Spinal cord (tissue), 9 donors: ENCODE measurements at regions not wholly inside any gene's neighbourhood (a gene's known extent, or its start where the extent isn't known, plus 50 kb on each side); places are given as distances from the start of the nearest gene placed in this dataset.

Source experiments
- DNase-seq, 6 donors: peaks; one replicate each; pipeline versions ENCODE4 v3.0.0 to v3.0.0-alpha.2; 2013 to 2015; ENCODE audit warnings: low spot score in 6 of 6, low read depth in 4 of 6
- H3K27ac ChIP-seq: one replicate; pipeline ENCODE4 v1.5.1; 2013; ENCODE audit warnings: low read depth, low read length, control low read depth
- H3K27me3 ChIP-seq: one replicate; pipeline ENCODE4 v1.6.1; 2013; ENCODE audit warnings: low read length; ENCODE audit not compliant: control insufficient read depth, insufficient read depth
- H3K36me3 ChIP-seq: one replicate; pipeline ENCODE4 v1.6.1; 2013; ENCODE audit warnings: low read length; ENCODE audit not compliant: control insufficient read depth, insufficient read depth
- H3K4me1 ChIP-seq: one replicate; pipeline ENCODE4 v1.6.1; 2013; ENCODE audit warnings: low read length; ENCODE audit not compliant: control insufficient read depth, insufficient read depth
- H3K4me3 ChIP-seq: one replicate; pipeline ENCODE4 v1.5.1; 2013; ENCODE audit warnings: low read depth, low read length, control low read depth
- H3K9me3 ChIP-seq: one replicate; pipeline ENCODE4 v1.6.1; 2013; ENCODE audit warnings: low read length; ENCODE audit not compliant: control insufficient read depth, insufficient read depth
- WGBS: methylation state at CpG from one replicate; pipeline ENCODE4 v1.1.5; 2013; ENCODE audit warnings: missing lambda C conversion rate; ENCODE audit not compliant: insufficient coverage; 5-methylcytosine and 5-hydroxymethylcytosine counted together
- donor health status: healthy.

DNA sequence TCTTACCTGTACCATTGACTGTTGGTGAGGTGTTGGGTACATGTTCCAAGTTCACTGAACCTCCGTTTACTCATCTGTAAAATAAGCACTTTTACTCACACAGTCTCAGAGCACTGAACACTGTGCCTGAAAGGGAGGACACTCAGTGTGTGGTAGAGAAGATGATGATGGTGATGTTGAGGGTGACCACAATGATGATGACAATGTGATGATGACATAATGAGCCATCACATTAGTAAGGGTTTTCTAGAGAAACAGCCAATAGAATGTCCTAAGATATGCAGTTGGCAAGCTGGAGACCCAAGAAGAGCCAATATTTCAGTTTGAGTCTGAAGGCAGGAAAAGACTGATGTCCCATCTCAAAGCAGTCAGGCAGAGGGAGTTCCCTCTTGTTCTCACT lies 315.4 kb upstream of the IGFBP7 start:
- no peaks in the 10 kb centered on the region for H3K36me3 ChIP-seq
- H3K27me3 ChIP-seq, result no peaks in the 10 kb centered on the region
- no peak for DNase-seq
- H3K4me1 ChIP-seq, result peaks cover 2% of the 10 kb centered on the region
- WGBS, result no CpG with 5 or more reads among the region's 1 CpG
- H3K27ac ChIP-seq, result no peak overlapping the region
- peaks cover 3% of the 10 kb centered on the region for H3K9me3 ChIP-seq
- no peak overlapping the region for H3K4me3 ChIP-seq

DNA sequence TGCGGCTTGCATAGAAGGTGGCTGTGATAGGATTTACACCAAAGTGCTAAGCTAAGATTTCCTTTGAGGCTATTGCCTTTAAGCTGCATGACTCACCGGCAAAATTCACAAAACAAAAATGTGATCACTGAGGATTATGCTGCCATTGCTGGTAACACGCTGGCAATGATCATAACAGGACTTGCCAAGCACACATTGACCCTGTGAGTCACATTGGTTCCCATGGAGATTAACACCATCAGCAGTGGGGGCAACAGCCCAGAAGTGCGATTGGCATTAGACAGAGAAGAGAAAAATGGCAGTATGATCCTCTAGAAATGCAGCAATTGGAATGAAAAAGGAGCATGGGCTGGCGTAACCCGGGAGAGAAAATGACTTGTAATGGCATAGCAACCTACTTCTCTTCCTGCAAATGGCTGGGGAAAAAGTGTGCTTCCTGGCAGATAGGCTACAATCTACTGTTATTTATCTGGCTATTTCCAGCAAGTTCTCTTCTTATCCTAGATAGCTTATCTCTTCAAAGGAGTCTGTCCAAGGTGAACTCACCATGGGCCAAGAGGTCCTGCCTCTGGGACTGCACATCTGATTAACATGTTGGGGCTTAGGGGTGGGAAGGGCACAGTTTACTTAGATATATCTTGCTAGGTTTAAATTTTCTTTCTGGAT lies 314.2 kb upstream of the IGFBP7 start:
- no peak overlapping the region for H3K4me3 ChIP-seq
- peaks cover 3% of the 10 kb centered on the region for H3K9me3 ChIP-seq
- 54% methylated on average over 6 of the region's 6 CpGs for WGBS
- H3K4me1 ChIP-seq, result peaks cover 2% of the 10 kb centered on the region
- DNase-seq, result peak in 3 of 6 donors; percentile 32 to 82 (median 74)
- no peaks in the 10 kb centered on the region for H3K27me3 ChIP-seq
- H3K27ac ChIP-seq, result no peak overlapping the region
- H3K36me3 ChIP-seq, result no peaks in the 10 kb centered on the region

DNA sequence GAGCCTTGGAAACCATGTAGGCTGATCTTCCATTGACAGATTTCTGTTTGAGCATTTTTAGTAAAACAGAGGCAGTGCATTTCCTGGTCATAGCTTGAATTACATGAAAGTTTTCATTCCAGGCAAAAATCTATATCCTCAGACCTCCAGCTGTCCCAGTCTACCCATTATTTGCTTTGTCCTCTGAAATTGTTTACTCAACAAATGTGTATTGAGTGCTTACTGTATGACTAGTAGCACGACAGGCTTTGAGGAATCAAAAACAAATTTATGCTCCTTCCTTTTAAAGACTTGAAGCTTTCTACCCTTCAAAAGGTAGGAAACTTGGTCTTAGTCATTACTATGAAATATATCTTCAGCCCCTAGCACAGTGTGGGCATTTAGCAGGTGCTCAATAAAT lies 307.9 kb upstream of the IGFBP7 start:
- no peaks in the 10 kb centered on the region for H3K27me3 ChIP-seq
- H3K36me3 ChIP-seq, result no peaks in the 10 kb centered on the region
- WGBS, result no CpG with 5 or more reads among the region's 1 CpG
- H3K4me1 ChIP-seq, result no peaks in the 10 kb centered on the region
- peaks cover 3% of the 10 kb centered on the region for H3K9me3 ChIP-seq
- no peak for DNase-seq
- H3K27ac ChIP-seq, result no peak overlapping the region
- H3K4me3 ChIP-seq, result no peak overlapping the region

DNA sequence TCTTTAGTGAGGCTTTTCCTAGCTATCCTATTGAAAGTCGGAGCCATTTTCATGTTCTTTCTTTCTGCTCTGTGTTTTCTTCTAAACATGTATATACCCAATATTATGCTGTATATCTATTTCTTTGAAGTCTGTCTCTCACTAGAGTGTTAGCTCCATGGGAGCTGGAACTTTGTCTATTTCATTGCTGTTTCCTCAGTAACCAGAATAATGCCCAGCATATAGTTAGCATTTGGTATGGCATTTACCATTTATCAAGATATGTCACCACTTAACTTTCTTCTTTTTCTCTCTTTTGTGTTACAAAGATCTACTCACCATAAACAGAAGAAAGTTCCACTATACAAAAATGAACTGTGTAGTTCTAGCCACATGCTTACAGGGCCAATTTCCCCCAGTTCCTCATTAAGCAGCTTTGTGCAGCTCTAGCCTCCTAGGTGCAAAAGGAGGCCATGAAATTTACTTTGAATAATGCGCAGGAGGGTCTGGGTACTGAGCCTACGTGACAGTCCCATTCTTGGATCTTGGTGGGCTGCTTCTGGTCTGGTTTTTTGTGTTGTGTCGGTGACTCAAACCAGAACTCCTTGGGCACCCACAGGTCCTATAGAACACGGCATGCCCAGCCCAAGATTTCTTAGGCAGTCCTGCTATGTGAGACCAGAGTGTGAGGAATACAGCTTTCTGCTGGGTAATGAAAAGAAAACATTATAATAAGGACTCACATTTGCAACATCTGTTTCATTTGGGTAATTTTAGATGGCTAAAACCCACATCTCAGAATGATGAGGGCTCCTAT lies 302.3 kb upstream of the IGFBP7 start:
- Histone ChIP-seq H3K36me3 (no peaks in the 10 kb centered on the region), H3K27me3 (no peaks in the 10 kb centered on the region), H3K4me3 (no peak overlapping the region), H3K27ac (no peak overlapping the region), H3K9me3 (no peaks in the 10 kb centered on the region), H3K4me1 (no peaks in the 10 kb centered on the region)
- no CpG with 5 or more reads among the region's 5 CpGs for WGBS
- peak in 1 of 6 donors; percentile 73 for DNase-seq

DNA sequence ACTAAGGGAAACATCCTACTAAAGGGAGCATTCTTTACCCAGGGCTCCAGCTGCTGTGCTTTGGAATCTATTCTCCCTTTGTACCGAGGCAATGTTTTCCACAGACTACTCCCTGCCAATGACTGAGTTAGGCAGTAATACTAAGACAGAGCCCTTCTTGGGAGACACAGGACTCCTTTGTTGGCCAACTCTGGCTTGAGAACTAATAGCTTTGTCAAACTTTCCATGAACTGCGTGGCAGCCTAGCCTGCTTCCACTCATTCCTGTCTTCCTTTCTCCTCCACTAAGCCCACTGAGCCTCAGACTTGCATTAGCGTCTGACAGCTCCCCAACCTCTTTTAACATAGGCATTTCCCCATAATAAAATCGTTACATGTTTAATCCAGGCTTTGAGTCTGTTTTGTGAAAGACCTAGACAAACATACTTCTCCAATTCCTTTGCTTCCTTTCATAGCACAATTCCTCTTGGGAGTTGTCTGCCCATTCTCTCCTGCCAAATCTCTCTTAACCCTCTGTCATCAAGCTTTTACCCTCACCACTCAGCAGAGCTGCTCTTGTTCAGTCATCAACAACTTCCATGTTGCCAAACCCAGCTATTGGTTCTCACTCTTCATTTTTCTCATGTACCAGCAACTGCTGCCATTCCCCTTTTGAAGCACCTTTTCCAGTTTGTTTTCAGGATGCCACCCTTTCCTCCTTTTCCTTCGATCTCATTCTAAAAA lies 300.3 kb upstream of the IGFBP7 start:
- no peaks in the 10 kb centered on the region for H3K9me3 ChIP-seq
- no peaks in the 10 kb centered on the region for H3K27me3 ChIP-seq
- no peaks in the 10 kb centered on the region for H3K36me3 ChIP-seq
- H3K27ac ChIP-seq, result peak overlapping the region; percentile 84
- H3K4me3 ChIP-seq, result no peak overlapping the region
- DNase-seq, result peak in 4 of 6 donors; percentile 31 to 83 (median 48)
- H3K4me1 ChIP-seq, result no peaks in the 10 kb centered on the region
- WGBS, result 53% methylated on average over 5 of the region's 5 CpGs

DNA sequence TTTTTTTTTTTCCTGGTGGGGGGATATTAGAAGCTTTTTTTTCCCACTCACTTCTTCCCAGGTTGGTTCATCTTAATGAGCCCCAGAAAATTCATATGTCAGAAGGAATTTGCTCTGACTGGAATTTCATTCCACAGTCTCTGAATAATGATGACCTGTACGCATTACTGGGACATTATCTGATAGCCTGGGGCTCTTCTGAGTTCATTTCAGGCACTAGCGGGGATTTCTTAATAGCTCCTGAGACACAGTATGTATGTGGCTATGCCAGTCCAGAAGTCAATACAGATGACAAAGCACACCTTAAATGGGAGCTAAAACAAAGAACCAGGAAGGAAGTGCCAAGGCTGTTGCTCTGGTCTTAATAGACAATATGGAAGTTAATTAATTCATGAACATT lies 295.2 kb upstream of the IGFBP7 start:
- Histone ChIP-seq H3K27ac (no peak overlapping the region), H3K27me3 (no peaks in the 10 kb centered on the region), H3K4me3 (no peak overlapping the region), H3K4me1 (no peaks in the 10 kb centered on the region), H3K9me3 (no peaks in the 10 kb centered on the region), H3K36me3 (no peaks in the 10 kb centered on the region)
- 67% methylated on average over 2 of the region's 2 CpGs for WGBS
- no peak for DNase-seq

DNA sequence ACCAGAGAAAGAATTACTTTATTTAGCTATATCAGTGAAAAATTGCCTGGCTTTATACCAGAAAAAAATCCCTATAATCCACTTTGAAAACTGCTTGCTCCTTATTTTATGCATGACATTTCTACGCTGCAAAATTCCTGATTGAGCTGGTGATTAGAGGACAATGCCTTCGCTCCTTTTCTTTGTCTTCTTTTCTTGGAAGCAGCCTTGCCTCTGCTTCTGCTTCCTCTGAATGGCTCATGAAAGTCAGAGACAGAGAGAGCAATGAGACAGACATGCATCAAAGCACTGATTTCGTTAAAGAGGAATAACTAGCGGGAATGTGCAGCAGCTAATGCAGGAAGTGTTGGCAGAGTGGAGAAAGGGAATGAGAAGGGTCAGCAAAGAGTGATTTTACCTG lies 294.3 kb upstream of the IGFBP7 start:
- H3K36me3 ChIP-seq, result no peaks in the 10 kb centered on the region
- 44% methylated on average over 2 of the region's 4 CpGs for WGBS
- no peak overlapping the region for H3K27ac ChIP-seq
- H3K9me3 ChIP-seq, result no peaks in the 10 kb centered on the region
- DNase-seq, result peak in 2 of 6 donors; percentile 11 to 75
- H3K4me3 ChIP-seq, result no peak overlapping the region
- no peaks in the 10 kb centered on the region for H3K27me3 ChIP-seq
- H3K4me1 ChIP-seq, result no peaks in the 10 kb centered on the region

DNA sequence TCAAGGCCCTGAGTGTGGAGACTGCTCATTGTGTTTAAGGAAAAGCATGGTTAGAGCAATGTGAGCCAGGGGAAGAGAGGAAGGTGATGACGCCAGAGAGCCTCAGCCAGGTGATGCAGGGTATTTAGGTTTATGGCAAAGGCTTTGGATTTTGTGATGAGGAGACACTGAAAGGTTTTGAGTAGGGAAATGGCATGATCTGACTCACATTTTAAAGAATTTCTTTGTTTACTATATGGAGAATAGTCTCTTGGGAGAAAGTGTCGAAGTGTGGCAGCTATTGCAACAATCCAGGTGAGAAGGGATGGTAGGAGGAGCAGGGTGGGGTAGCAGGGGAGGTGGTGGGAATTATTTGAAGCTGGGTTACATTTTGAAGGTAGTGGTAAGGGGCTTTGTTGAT lies 293.4 kb upstream of the IGFBP7 start:
- no peaks in the 10 kb centered on the region for H3K27me3 ChIP-seq
- no peak overlapping the region for H3K4me3 ChIP-seq
- no peak for DNase-seq
- H3K4me1 ChIP-seq, result no peaks in the 10 kb centered on the region
- WGBS, result 95% methylated on average over 2 of the region's 2 CpGs
- H3K36me3 ChIP-seq, result no peaks in the 10 kb centered on the region
- H3K9me3 ChIP-seq, result no peaks in the 10 kb centered on the region
- H3K27ac ChIP-seq, result no peak overlapping the region

DNA sequence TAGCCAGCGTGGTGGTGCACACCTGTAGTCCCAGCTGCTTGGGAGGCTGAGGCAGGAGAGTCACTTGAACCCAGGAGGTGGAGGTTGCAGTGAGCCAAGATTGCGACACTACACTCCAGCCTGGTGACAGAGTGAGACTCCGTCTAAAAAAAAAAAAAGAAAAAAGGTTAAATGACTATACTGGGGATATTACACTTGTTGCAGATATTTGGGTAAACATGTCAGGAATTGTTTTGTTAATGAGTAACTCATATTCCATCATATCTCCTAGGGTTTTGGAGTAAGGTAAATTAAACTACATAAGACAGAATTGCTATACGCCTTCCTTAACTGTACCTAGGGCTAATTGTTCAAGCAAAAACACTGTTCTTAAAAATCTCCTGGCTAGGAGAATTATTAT lies 291.4 kb upstream of the IGFBP7 start:
- H3K9me3 ChIP-seq, result no peaks in the 10 kb centered on the region
- H3K27me3 ChIP-seq, result no peaks in the 10 kb centered on the region
- H3K4me1 ChIP-seq, result no peaks in the 10 kb centered on the region
- H3K27ac ChIP-seq, result no peak overlapping the region
- DNase-seq, result no peak
- WGBS, result 100% methylated on average over 1 of the region's 4 CpGs
- no peak overlapping the region for H3K4me3 ChIP-seq
- H3K36me3 ChIP-seq, result no peaks in the 10 kb centered on the region
